ENCODE measurements at regions not wholly inside any gene's neighbourhood (a gene's known extent, or its start where the extent isn't known, plus 50 kb on each side); places are given as distances from the start of the nearest gene placed in this dataset.

GRCh38 chr9:80059979-80060378, 488.2 kb downstream of the TLE4 start:
- TF ChIP-seq, protein P1, sequence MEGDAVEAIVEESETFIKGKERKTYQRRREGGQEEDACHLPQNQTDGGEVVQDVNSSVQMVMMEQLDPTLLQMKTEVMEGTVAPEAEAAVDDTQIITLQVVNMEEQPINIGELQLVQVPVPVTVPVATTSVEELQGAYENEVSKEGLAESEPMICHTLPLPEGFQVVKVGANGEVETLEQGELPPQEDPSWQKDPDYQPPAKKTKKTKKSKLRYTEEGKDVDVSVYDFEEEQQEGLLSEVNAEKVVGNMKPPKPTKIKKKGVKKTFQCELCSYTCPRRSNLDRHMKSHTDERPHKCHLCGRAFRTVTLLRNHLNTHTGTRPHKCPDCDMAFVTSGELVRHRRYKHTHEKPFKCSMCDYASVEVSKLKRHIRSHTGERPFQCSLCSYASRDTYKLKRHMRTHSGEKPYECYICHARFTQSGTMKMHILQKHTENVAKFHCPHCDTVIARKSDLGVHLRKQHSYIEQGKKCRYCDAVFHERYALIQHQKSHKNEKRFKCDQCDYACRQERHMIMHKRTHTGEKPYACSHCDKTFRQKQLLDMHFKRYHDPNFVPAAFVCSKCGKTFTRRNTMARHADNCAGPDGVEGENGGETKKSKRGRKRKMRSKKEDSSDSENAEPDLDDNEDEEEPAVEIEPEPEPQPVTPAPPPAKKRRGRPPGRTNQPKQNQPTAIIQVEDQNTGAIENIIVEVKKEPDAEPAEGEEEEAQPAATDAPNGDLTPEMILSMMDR (IDR thresholded peaks at IDR 0.05; ENCODE audit: borderline replicate concordance, control extremely low read depth, extremely low read depth, insufficient read depth, missing control alignments), result no peak
- in situ Hi-C loops (cut with MboI; ENCODE audit: low sequenced_read_pairs, unreplicated experiment), result no loop called here
- no peak for DNase-seq (ENCODE audit: low spot score)

GRCh38 chr9:80059191-80059590, 487.4 kb downstream of the TLE4 start:
- TF ChIP-seq, protein P1 (IDR thresholded peaks at IDR 0.05; ENCODE audit: borderline replicate concordance, control extremely low read depth, extremely low read depth, insufficient read depth, missing control alignments), result no peak
- in situ Hi-C loops (cut with MboI; ENCODE audit: low sequenced_read_pairs, unreplicated experiment), result no loop called here
- no peak for DNase-seq (ENCODE audit: low spot score)

GRCh38 chr9:80052830-80053229, 481.1 kb downstream of the TLE4 start:
- no peak for DNase-seq (ENCODE audit: low spot score)
- in situ Hi-C loops (cut with MboI; ENCODE audit: low sequenced_read_pairs, unreplicated experiment), result no loop called here
- TF ChIP-seq, protein P1 (IDR thresholded peaks at IDR 0.05; ENCODE audit: borderline replicate concordance, control extremely low read depth, extremely low read depth, insufficient read depth, missing control alignments), result no peak

DNA sequence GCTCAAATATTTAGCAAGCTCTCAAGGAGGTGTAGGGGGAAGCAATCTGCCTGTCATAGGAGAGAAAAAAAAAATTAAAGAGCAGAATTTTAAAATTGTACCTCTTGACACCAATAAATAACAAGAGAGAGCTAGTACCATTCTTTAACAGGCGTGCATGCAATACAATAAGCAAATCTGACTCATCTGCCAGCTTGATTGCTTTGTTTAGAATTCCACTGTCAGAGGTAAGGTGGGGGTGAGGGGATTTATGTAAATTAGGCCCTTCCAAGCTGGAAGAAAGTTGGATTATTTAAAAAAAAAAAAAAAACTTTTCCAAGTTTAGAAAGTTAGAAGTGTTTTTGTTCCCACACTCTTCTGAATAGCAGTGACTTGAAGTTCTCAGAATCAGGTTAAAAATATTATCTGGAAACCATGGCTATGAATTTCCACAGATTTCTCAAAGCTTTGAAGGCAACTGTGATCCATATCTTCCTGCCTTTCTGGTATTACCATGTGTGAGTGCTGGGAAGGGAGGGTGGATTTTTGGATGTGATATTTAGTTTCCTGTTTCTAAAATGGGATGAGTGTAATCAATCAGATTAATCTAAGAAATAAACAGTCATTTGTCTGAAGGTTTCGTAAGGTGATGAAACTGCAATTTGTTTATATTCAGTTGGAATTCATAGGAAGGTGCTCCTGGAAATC, 477.5 kb downstream of the TLE4 start:
- TF ChIP-seq, protein P1 (IDR thresholded peaks at IDR 0.05; ENCODE audit: borderline replicate concordance, control extremely low read depth, extremely low read depth, insufficient read depth, missing control alignments), result no peak
- no peak for DNase-seq (ENCODE audit: low spot score)
- in situ Hi-C loops (cut with MboI; ENCODE audit: low sequenced_read_pairs, unreplicated experiment), result no loop called here

GRCh38 chr9:80046481-80046880, 474.7 kb downstream of the TLE4 start:
- in situ Hi-C loops (cut with MboI; ENCODE audit: low sequenced_read_pairs, unreplicated experiment), result no loop called here

GRCh38 chr9:80041821-80042220, 470.1 kb downstream of the TLE4 start:
- no peak for DNase-seq (ENCODE audit: low spot score)
- in situ Hi-C loops (cut with MboI; ENCODE audit: low sequenced_read_pairs, unreplicated experiment), result no loop called here
- TF ChIP-seq, protein P1 (IDR thresholded peaks at IDR 0.05; ENCODE audit: borderline replicate concordance, control extremely low read depth, extremely low read depth, insufficient read depth, missing control alignments), result no peak

More at GRCh38 chr9:80046481-80046880, 474.7 kb downstream of the TLE4 start:
- DNase-seq (ENCODE audit: low spot score), result no peak
- TF ChIP-seq, protein P1 (IDR thresholded peaks at IDR 0.05; ENCODE audit: borderline replicate concordance, control extremely low read depth, extremely low read depth, insufficient read depth, missing control alignments), result no peak

Data from GM13976 (cell line).